Activated T-cell treated with anti-CD3 and anti-CD28 coated beads for 24 hours (primary cell): ENCODE measurements at regions not wholly inside any gene's neighbourhood (a gene's known extent, or its start where the extent isn't known, plus 50 kb on each side); places are given as distances from the start of the nearest gene placed in this dataset.

Source experiments
- DNase-seq: peaks from one replicate; pipeline ENCODE4 v3.0.0-alpha.2; 2020; ENCODE audit warnings: low read depth

- no peak for DNase-seq
Measured at GRCh38 chr4:4772534-4772933, 86.9 kb upstream of the MSX1 start.

DNA sequence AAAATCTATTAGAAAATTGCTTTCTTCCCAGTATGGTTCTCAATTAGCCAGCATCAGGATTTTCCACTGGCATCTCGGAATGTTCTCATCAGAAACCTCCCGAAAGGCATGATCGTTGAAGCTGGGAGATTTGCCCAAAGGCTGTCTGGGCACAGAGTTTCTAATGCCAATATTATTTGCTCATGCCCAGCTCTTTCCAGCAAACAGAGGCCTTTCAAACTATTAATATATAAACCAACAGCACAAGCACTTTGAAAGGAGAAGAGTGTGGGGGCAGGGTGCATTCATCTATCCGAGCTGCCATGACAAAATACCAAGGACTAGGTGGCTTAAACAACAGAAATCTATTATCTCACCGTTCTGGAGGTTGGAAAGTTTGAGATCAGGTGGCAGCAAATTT, 88.3 kb upstream of the MSX1 start:
- DNase-seq: no peak

GRCh38 chr4:4770610-4771009, 88.9 kb upstream of the MSX1 start:
- no peak for DNase-seq

GRCh38 chr4:4766564-4766963, 92.9 kb upstream of the MSX1 start:
- DNase-seq: no peak

DNA sequence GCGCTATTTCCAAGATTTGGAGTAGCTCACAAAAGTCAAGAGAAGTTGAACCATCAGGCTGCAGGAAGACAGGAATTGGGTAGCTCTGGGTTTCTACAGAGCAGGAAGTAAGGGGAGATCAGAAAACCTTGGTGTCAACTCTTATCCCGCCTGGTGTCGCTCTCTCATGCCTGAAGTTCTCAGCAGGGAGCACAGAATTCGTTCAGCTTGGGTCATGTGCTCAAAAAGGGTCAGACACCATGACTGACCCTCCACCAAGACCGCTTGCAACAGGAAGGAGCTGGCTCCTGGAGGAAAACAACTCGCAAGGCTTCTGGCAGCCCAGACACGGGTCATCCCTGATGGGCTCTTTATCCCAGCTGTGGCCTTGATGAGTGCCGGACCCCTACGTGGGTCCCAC, 93.7 kb upstream of the MSX1 start:
- no peak for DNase-seq

- DNase-seq: no peak
Measured at GRCh38 chr4:4764558-4764905, 94.9 kb upstream of the MSX1 start.

DNA sequence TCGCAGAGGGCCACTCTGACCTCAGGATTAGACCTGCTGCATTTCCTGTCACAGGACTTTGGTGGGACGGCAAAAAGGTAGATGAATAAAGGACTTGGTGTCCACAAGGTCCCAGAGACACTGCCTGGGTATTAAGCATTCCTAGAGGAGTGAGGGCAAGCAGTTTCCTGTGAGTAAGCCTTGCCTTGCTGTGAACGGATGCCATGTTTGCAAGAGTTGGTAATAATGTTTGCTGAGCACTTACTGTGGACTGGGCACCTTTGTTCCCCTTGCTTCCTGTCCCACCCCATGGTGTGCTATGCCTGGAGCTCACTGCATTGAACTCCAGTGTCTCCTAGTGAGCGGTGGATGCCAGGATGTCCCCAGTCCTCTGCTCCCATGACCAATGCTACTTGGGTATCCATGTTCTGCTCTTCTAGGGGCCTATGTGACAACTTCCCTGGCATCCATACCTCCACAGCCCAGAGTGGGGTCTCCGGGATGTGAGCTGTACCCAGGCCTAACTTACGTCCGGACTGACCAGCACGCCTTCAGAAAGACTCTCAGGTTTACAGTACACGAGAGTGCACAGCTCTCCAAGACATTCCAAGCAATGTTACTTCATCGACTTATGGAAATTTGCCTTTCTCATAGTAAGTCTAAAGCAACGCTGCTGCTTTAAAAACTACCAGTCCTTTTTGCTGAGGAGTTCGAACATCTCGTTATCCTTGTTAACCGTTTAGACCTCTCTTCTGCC, 95.5 kb upstream of the MSX1 start:
- no peak for DNase-seq

DNA sequence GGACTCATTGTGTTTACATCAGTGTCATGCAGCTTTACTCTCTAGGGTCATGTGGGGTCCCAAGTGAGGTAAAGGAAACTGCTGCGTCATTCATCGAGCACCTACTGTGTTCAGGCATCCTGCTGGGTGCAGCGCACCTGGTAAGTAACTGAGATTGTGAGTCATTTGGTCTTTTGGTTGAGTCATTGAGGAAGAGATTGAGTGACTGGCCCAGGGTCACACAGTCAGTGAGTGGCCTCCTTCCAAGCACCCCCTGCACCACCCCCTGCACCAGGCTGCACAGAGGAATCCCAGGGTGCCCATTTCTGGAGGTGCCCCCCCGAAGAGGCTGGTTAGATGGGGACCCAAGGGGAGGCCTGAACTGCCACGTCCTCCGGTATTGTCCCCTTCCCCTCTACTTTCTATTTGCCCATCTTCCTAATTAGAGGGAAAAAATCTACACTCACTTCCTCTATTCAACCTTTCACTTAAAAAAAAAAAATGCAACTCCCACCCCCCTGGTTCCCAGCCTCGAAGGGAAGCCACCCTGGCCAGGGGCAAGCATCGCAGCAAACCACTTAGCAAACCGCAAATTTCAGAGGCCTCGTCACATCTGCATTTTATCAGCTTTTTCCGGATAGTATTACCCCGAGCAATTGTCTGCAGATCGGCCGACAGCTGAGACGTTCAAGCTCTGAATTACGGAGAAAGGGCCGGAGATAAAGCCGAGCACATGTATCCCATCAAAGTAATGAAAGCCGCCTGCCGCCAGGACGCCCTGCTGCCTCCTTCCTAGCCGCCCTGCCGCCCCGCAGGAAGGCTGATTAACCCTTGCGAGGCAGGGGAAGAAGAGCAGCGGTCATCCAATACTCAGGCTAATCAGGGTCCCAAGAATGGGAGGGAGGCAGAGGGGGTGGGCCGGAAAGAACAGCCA, 96.3 kb upstream of the MSX1 start:
- peak; percentile 10 for DNase-seq

DNA sequence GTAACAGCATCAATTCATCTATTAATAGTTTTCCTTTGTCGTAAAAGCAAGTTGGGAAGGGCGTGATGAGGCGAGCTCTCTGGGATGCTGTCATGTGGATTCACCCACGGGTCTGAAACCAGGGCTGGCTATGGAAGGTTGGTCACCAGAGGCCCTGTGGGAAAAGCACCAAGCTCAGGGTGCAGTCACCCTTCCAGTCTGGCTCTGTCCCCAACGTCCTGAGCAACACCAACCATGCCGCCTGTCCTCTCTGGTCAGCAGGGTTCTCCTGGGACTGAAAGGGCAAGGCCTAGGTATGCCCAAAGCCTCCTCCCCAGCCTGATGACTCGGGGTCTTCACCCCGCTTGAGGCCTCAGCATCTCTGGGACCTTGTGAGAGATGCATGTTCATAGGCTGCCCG, 97.2 kb upstream of the MSX1 start:
- DNase-seq: no peak

GRCh38 chr4:4761128-4761982, 98.1 kb upstream of the MSX1 start:
- DNase-seq: no peak

DNA sequence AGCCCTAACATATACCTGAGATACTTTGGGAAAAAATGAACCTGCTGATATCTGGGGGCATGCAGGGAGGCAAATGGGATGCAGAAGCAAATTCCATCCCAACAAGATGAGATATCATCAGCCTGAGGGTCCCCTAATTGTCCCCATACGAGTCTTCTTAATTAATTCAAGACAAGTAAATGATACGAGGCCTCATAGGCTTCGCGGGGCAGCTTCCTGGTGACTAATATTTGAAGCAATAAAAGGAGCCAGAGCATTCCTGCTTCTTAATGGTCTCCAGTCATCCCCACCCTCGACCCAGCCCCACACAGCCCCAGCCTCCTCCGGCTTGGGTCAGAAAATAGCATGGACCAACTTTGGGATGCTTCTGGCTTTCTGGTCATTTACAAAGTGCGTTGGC, 99.6 kb upstream of the MSX1 start:
- DNase-seq: no peak

GRCh38 chr4:4759232-4759631, 100.2 kb upstream of the MSX1 start:
- no peak for DNase-seq

GRCh38 chr4:4758681-4759080, 100.8 kb upstream of the MSX1 start:
- no peak for DNase-seq

DNA sequence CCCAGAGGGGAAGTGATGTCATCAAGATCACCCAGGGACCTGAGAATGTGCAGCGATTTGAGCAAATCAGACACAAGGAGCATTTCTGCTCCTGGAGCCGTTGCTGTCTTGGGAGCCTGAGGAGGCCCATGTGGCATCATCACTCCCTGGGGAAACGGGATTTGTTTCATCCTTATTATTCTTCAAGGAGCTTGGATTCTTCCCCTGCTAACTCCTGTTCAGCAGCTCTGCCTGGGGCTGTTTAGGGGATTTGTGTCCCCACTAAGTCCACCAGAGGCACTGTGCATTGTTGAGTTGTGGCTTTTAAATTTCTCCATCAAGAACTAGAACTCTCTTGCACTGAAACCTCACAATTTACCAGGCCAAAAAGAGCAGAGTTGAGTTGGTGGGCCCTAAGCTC, 104.2 kb upstream of the MSX1 start:
- DNase-seq: no peak

DNA sequence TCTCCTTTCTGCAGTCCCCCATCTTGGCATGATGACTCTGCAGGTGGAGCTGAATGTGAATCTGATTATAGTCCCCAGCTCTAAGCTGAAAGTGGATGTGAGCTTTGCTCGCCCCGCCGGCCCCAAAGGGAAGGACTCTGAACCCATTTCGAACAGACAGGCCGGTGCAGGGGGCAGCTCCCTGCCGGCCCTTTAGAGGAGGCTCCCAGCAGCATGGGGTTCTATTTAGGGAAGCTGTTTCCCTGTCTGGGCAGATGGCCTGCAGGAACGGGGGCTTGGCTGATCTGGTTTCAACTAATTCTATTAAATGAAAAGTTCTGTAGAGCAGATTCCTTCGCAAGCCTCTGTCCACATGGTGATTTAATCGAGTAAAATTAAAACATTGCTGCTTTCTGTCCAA, 104.8 kb upstream of the MSX1 start:
- DNase-seq: no peak

- no peak for DNase-seq
Measured at GRCh38 chr4:4753643-4754042, 105.8 kb upstream of the MSX1 start.

- DNase-seq: no peak
Measured at GRCh38 chr4:4752576-4753401, 106.7 kb upstream of the MSX1 start.

DNA sequence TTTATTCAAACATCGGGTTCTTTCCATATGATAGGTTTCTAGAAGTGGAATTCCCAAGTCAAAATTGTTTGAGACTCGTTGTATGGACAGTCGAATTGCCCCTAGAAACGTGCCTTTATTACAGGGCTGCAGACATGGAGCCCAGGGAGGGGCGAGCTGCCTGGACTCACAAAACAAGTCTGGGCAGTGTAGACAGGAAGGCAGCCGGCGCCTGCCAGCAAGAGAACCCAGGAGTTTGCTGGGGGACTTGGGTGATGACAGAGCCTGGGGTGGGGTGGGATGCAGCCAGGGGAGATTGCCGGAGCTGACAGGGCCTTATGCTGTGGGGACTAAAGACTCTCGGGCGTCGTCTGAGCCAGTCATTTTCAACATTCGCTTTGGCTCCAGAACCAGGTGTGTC, 107.4 kb upstream of the MSX1 start:
- DNase-seq: no peak

- DNase-seq: no peak
Measured at GRCh38 chr4:4750187-4750586, 109.3 kb upstream of the MSX1 start.

DNA sequence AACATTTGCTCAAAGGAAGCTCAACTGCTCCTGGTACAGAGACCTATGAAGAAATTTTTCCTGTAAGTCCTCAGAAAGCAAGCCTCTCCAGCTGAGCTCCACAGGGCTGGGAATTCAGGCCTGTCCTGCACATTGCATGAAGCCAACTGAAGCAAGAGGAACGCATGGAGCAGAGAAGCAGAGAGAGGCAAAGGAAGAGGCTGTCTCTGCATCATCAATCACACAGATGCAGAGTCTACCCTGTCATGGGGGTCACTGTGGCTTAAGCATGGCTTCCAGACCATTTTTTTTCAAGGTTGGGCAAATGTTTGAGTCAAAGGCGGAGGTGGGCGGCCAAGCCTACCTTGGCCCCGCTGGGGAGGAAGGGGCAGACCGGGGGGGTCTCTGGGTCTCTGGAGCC, 110.3 kb upstream of the MSX1 start:
- no peak for DNase-seq

DNA sequence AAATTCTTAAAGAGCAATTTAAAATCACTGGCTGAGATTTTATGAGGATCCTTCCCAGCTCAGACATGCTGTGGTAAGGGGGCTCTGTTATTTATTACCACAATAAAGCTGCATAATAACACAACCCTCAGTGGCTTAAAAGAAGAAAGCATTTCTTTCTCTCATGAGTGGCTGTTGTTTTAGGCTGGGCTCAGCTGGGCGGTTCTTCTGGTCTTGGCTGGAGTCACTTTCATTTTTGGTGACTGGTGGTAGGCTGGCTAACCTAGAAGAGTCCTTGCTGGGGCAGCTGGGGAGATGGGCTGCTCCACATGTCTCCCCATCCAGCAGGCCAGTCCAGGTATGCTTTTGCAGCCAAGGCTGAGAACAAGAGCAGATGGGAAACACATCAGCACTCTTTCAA, 113.0 kb upstream of the MSX1 start:
- no peak for DNase-seq

DNA sequence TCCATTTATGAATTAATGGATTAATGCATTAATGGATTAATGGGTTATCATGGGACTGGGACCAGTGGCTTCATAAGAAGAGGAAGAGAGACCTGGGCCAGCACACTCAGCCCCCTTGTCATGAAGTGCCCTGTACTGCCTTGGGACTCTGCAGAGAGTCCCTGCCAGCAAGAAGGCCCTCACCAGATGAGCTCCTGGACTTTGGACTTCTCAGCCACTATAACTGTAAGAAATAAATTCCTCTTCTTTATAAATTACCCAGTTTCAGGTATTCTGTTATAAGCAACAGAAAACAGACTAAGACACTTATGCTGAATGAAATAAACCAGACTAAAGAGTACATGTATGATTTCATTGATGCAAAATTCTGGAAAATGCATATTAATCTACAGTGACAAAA, 119.4 kb upstream of the MSX1 start:
- no peak for DNase-seq
